ENCODE measurements at regions not wholly inside any gene's neighbourhood (a gene's known extent, or its start where the extent isn't known, plus 50 kb on each side); places are given as distances from the start of the nearest gene placed in this dataset.

- no peak for TF ChIP-seq EZH2 (IDR thresholded peaks at IDR 0.05; ENCODE audit: low read depth, low read length, severe bottlenecking)
- no peak for TF ChIP-seq SP2 (IDR thresholded peaks at IDR 0.05; ENCODE audit: low read length)
- TF ChIP-seq POLR2AphosphoS5 (IDR thresholded peaks at IDR 0.05; ENCODE audit: low read depth, low read length), result no peak
- no peak for TF ChIP-seq CHD2 (IDR thresholded peaks at IDR 0.05; ENCODE audit: low read length)
- TF ChIP-seq RAD21 (IDR thresholded peaks at IDR 0.05 in 1 of 2, conservative IDR thresholded peaks at IDR 0.05 in 1 of 2; ENCODE audit: low read depth in 2 of 2, low read length in 2 of 2), result no peak
- TF ChIP-seq CBX5 (IDR thresholded peaks at IDR 0.05; ENCODE audit: low read depth, low read length), result no peak
- TF ChIP-seq SRF (IDR thresholded peaks at IDR 0.05; ENCODE audit: low read depth, low read length), result no peak
- TF ChIP-seq, protein P1, sequence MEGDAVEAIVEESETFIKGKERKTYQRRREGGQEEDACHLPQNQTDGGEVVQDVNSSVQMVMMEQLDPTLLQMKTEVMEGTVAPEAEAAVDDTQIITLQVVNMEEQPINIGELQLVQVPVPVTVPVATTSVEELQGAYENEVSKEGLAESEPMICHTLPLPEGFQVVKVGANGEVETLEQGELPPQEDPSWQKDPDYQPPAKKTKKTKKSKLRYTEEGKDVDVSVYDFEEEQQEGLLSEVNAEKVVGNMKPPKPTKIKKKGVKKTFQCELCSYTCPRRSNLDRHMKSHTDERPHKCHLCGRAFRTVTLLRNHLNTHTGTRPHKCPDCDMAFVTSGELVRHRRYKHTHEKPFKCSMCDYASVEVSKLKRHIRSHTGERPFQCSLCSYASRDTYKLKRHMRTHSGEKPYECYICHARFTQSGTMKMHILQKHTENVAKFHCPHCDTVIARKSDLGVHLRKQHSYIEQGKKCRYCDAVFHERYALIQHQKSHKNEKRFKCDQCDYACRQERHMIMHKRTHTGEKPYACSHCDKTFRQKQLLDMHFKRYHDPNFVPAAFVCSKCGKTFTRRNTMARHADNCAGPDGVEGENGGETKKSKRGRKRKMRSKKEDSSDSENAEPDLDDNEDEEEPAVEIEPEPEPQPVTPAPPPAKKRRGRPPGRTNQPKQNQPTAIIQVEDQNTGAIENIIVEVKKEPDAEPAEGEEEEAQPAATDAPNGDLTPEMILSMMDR (IDR thresholded peaks at IDR 0.05; ENCODE audit: control extremely low read depth in 1 of 3, insufficient read depth in 1 of 3, low read depth in 1 of 3, low read length in 3 of 3), result no peak
Measured at GRCh38 chr10:109737009-109737408, 186.3 kb downstream of the XPNPEP1 start.
